HUES64 (cell line): ENCODE measurements at regions not wholly inside any gene's neighbourhood (a gene's known extent, or its start where the extent isn't known, plus 50 kb on each side); places are given as distances from the start of the nearest gene placed in this dataset.

Experiments
- H3K27ac ChIP-seq: 2 replicates; pipeline ENCODE4 v1.7.0; 2013; ENCODE audit warnings: low read depth, low read length, inconsistent platforms
- H3K27me3 ChIP-seq: 2 replicates; pipeline ENCODE4 v1.6.1; 2013; ENCODE audit warnings: mild to moderate bottlenecking, low read length; ENCODE audit not compliant: insufficient read depth
- H3K36me3 ChIP-seq: 2 replicates; pipeline ENCODE4 v1.6.1; 2013; ENCODE audit warnings: mild to moderate bottlenecking, low read length; ENCODE audit not compliant: insufficient read depth
- H3K4me1 ChIP-seq: 2 replicates; pipeline ENCODE4 v1.6.1; 2013; ENCODE audit warnings: mild to moderate bottlenecking, low read length, moderate library complexity; ENCODE audit not compliant: insufficient read depth
- H3K4me3 ChIP-seq: 2 replicates; pipeline ENCODE4 v1.5.1; 2013; ENCODE audit warnings: mild to moderate bottlenecking, low read length, moderate library complexity
- H3K9ac ChIP-seq: 2 replicates; pipeline ENCODE4 v1.6.1; 2013; ENCODE audit warnings: mild to moderate bottlenecking, low read depth, low read length
- H3K9me3 ChIP-seq: 2 replicates; pipeline ENCODE4 v1.6.1; 2013; ENCODE audit warnings: low read depth, low read length; ENCODE audit not compliant: insufficient read depth
- WGBS: fragments of 150-250, 120-280 bp; methylation state at CpG from one replicate; pipeline ENCODE4 v1.1.7; 2013; ENCODE audit warnings: missing lambda C conversion rate; 5-methylcytosine and 5-hydroxymethylcytosine counted together

DNA sequence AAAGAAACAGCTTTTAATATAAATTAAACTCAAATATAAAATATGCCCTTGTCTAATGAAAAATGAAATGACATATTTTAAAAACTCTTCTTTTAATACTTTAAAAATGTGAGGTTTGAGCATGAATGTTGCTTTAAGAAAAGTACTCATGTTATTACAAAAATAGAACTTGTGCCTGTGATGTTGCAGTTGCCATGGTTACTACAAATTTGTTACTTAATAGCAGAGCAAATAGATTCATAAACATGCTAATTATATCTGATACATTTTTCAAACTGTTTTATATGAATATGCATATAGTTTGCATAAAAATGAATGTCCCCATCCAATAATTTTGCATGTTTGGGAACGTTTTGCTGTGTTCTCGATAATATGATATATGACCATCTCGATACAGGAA, 152.3 kb upstream of the DPYD start:
- peaks cover 13% of the 10 kb centered on the region for H3K4me1 ChIP-seq
- H3K4me3 ChIP-seq: no peak overlapping the region
- no peaks in the 10 kb centered on the region for H3K27me3 ChIP-seq
- whole genome bisulfite sequencing: 100% methylated on average over 3 of the region's 3 CpGs
- H3K27ac ChIP-seq: no peak overlapping the region
- H3K9ac ChIP-seq: no peak overlapping the region
- H3K9me3 ChIP-seq: no peaks in the 10 kb centered on the region; the same call in 1 of the 2 replicates
- H3K36me3 ChIP-seq: no peaks in the 10 kb centered on the region

DNA sequence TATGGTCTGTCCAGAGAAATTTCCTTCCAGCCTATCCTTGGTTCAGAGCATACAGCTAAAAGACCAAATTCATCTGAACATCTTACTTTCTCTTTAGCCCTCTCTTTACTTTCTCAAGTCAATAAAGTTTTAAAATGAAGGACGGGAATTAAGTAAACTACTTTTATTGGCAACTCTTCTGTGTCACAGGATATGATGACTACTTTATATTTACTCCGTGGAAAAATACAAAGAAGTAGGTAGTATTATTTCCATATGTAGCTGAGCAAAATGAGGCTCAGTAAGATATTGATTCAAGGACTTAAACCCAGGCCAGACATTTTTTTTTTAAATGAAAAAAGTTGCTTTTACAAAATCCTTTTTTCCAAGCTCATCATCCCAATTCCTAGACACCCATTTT, 151.2 kb upstream of the DPYD start:
- WGBS: 83% methylated on average over 1 of the region's 2 CpGs
- H3K9me3 ChIP-seq: no peaks in the 10 kb centered on the region; the same call in 1 of the 2 replicates
- no peak overlapping the region for H3K27ac ChIP-seq
- no peaks in the 10 kb centered on the region for H3K27me3 ChIP-seq
- no peaks in the 10 kb centered on the region for H3K36me3 ChIP-seq
- H3K9ac ChIP-seq: no peak overlapping the region
- no peak overlapping the region for H3K4me3 ChIP-seq
- peaks cover 13% of the 10 kb centered on the region for H3K4me1 ChIP-seq

DNA sequence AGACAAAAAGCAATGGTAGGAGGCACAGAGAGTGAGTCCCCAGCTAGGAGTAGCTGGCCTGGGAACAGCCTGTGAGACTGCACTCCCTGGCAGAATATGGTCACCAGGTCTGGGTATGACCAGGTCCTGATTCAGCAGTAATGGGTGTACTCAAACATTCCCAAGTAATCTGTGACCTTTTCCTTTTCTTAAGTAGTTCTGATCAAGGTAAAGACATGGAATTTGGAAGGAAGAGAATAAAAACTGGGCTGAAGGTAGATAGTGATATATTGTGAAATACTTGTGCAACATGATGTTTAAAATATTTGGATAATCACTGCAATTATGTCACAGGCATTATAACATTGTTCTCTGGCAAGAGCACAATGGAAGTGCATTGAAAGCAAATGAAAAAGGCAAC, 147.2 kb upstream of the DPYD start:
- no peak overlapping the region for H3K9ac ChIP-seq

DNA sequence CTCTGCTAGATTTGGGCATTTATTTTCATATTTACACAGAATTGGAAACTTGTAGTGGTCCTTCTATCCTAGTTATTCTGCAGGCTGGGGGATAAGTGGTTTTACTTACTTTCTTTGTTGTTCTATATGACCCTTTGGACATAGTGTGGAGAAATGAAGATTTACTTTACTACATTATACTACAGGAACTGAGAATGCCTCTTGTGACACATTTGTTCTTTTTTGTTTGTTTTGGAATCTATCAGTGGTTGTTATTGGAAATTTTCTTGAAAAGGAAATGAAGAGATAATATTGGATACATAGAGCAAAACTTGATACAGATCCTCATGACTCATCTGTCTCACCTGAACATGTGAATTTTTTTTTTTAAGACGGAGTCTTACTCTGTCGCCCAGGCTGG, 146.1 kb upstream of the DPYD start:
- WGBS: 98% methylated on average over 2 of the region's 2 CpGs
- Histone ChIP-seq H3K9ac (no peak overlapping the region), H3K36me3 (no peaks in the 10 kb centered on the region), H3K4me1 (peaks cover 13% of the 10 kb centered on the region), H3K27me3 (no peaks in the 10 kb centered on the region), H3K9me3 (no peaks in the 10 kb centered on the region), H3K4me3 (no peak overlapping the region), H3K27ac (no peak overlapping the region)

More for the DNA sequence above, 147.2 kb upstream of the DPYD start:
- no peaks in the 10 kb centered on the region for H3K36me3 ChIP-seq
- no peaks in the 10 kb centered on the region for H3K9me3 ChIP-seq
- no peak overlapping the region for H3K4me3 ChIP-seq
- no peak overlapping the region for H3K27ac ChIP-seq
- no peaks in the 10 kb centered on the region for H3K27me3 ChIP-seq
- peaks cover 13% of the 10 kb centered on the region for H3K4me1 ChIP-seq

DNA sequence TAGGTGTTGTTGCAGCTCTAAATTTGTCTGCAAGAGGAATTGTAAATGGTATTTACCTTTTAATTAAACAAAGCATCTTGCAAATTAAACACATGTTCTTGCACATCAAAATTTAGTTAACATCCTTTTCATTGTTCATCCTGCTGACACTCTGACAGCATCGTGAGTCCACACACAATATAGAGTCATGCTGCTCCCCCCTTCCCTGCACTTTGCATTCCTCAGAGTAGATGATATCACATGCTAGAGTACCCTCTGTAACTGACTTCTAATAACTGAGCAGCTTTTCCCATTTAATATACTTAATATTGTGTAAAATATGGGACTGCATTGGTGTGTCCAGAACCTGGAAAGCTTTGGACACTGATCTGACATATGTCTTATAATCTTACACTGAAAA, 138.8 kb upstream of the DPYD start:
- 84% methylated on average over 1 of the region's 1 CpG for WGBS
- no peaks in the 10 kb centered on the region for H3K9me3 ChIP-seq
- peaks cover 4% of the 10 kb centered on the region; the same call in 1 of the 2 replicates for H3K27me3 ChIP-seq
- H3K27ac ChIP-seq: no peak overlapping the region
- H3K9ac ChIP-seq: no peak overlapping the region
- no peak overlapping the region for H3K4me3 ChIP-seq
- peaks cover 26% of the 10 kb centered on the region for H3K4me1 ChIP-seq
- H3K36me3 ChIP-seq: no peaks in the 10 kb centered on the region

DNA sequence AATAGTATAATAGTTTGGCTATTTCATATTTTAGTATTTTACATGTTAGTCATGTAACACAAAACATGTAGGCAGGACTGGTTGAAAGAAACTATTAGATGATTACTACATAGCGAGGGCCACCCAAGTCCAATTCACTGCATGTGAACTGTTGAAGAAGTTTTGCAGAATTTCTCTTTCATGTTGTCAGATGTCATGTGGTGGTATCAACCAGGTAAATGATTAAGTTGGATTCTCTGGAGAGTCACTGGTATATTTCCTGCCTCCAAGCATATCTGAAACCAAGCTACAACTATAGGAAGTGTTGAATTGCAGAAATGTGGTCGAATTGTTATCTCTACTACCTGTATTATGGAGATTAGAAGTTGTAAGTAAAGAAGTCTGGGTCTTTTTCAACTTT, 137.8 kb upstream of the DPYD start:
- Histone ChIP-seq H3K36me3 (no peaks in the 10 kb centered on the region), H3K27ac (no peak overlapping the region), H3K9me3 (no peaks in the 10 kb centered on the region), H3K4me3 (no peak overlapping the region), H3K4me1 (peaks cover 30% of the 10 kb centered on the region), H3K27me3 (peaks cover 9% of the 10 kb centered on the region), H3K9ac (no peak overlapping the region)
- WGBS: 97% methylated on average over 1 of the region's 2 CpGs

DNA sequence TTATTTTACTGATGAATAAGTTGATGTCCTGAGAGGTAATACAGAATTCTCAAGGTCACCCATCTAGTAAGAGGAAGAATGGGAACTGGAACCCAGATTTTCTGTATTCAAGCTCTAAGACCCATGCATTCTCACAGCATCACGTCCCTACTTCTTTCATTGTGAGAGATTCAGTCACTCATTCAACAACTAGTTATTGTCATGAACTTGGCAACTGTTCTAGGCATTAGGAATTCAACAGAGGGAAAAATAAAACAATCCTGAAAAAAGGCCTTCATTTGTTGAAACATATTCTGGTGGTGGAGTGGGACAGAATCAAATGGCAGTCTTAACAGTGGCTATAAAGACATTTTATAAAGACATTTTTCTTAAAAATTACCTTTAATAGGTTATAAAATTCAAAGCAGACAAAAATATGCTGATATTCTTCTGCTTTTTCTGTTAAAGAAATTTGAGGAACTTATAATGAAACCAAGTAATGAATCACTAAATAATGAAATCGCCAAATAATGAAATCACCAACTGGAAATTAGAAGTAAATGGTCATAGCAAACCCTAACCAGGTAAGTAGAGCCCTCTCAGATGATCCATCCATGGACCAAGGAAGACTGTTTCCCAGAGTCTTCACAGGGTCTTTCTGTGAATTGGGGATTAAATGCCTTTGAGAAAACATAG, 136.5 kb upstream of the DPYD start:
- Histone ChIP-seq H3K9ac (no peak overlapping the region), H3K4me3 (no peak overlapping the region), H3K27me3 (peaks cover 22% of the 10 kb centered on the region), H3K9me3 (no peaks in the 10 kb centered on the region), H3K4me1 (peaks cover 34% of the 10 kb centered on the region), H3K36me3 (no peaks in the 10 kb centered on the region), H3K27ac (no peak overlapping the region)
- 88% methylated on average over 2 of the region's 2 CpGs for WGBS

DNA sequence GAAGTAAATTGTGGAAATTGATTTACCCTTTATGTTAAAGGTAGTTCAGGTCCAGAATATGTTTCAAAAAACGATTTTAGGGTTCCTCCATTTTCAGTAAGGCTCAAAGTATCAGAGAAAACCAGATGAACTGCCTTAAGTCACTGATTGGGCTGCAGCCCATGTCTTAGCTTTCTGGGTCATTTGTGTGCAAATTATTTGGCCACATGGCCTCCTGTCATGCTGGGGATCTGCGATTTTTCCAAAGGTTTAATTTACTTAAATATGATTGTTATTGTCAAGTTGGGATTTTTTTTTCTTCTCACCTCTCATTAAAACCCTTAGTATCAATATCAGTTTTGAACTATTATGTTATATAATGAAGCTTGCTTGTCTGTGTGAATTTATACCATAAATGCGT, 135.9 kb upstream of the DPYD start:
- Histone ChIP-seq H3K4me3 (no peak overlapping the region), H3K27ac (no peak overlapping the region), H3K27me3 (peaks cover 28% of the 10 kb centered on the region), H3K36me3 (no peaks in the 10 kb centered on the region), H3K4me1 (peaks cover 35% of the 10 kb centered on the region), H3K9ac (no peak overlapping the region), H3K9me3 (no peaks in the 10 kb centered on the region)
- WGBS: 79% methylated on average over 3 of the region's 3 CpGs

DNA sequence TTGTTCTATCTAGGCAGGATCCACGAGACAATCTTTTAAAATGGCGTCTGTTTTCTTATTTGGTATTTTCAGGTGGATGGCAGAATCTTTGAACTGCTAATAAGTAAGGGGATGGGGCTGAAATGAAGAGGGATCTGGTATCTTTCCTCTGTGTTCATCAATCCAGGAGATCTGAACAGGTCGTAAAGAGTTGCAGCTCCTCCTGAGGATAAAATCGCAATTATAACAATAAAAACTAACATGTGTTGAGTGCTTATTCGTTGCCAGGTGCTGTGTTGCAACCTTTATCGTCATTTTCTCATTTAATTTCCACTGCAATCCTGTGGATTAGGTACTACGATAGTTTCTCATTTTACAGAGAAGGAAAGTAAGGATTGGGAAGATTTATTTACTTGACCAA, 134.6 kb upstream of the DPYD start:
- Histone ChIP-seq H3K9me3 (no peaks in the 10 kb centered on the region), H3K36me3 (no peaks in the 10 kb centered on the region), H3K4me3 (no peak overlapping the region), H3K9ac (no peak overlapping the region), H3K27ac (no peak overlapping the region), H3K27me3 (peaks cover 40% of the 10 kb centered on the region), H3K4me1 (peaks cover 35% of the 10 kb centered on the region)
- WGBS: 92% methylated on average over 7 of the region's 7 CpGs

DNA sequence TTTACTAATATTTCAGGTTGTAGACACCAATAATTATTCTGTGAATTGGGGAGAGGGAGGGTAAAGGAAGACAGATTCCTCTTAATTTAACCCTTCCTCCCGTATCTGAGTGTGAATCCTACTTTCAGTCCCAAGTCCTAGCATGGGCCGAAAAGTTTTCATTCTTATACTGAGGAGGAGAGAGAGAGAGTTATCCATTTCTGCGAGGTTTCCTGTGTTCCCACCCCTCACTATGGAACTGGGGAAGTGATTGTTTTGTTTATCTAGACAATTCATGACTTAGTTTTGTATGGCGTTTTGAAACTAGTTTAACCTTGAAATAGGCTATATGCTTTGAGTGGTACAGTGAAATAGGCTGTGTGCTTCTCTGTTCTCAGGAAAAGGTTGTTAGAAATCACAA, 134.0 kb upstream of the DPYD start:
- no peak overlapping the region for H3K9ac ChIP-seq
- H3K4me1 ChIP-seq: peaks cover 31% of the 10 kb centered on the region

DNA sequence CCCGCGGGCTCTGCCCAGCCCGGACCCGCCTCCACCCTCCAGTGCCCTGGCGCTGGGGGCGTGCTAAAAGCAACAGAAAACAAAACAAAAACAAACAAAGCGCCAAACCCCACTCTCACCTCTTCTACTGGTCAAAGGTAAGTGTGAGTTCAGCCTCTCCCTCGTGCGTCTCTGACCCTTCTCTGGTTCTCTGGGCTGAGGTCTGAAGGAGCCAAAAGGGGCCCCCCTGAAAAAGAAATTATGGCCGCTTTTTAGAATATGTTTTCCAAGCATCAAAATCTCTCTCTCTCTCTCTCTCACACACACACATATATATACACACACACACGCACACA, 133.5 kb upstream of the DPYD start:
- H3K27me3 ChIP-seq: peaks cover 51% of the 10 kb centered on the region
- peak overlapping the region; percentile 63 for H3K4me3 ChIP-seq
- peaks cover 27% of the 10 kb centered on the region for H3K4me1 ChIP-seq
- H3K27ac ChIP-seq: no peak overlapping the region
- H3K36me3 ChIP-seq: no peaks in the 10 kb centered on the region
- 12% methylated on average over 11 of the region's 11 CpGs for WGBS
- H3K9me3 ChIP-seq: no peaks in the 10 kb centered on the region
- no peak overlapping the region for H3K9ac ChIP-seq

More for the DNA sequence above, 134.0 kb upstream of the DPYD start:
- 66% methylated on average over 4 of the region's 4 CpGs for WGBS
- Histone ChIP-seq H3K27ac (no peak overlapping the region), H3K27me3 (peaks cover 46% of the 10 kb centered on the region), H3K9me3 (no peaks in the 10 kb centered on the region), H3K4me3 (peak overlapping the region; percentile 63), H3K36me3 (no peaks in the 10 kb centered on the region)
